ENCODE measurements at regions not wholly inside any gene's neighbourhood (a gene's known extent, or its start where the extent isn't known, plus 50 kb on each side); places are given as distances from the start of the nearest gene placed in this dataset.

DNA sequence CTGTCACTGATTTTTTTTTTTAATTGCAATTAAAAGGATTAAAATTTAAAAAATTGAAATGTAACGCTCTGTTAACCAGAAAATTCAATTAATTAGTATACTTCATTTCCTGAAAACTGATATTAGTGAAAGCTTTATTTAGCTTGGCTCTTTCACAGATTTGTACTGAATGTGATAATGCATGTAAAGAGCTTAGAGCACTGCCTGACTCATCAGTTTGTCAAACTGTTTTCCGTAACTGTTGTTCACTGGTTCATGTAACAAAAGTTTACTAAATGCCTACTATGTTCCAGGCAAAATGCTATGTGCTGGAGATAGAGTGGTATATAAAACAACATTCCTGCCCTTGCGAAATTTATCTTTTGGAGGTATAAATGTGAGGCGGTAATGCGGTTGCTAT, 471.7 kb downstream of the SH2D1A start:
- no peak overlapping the region for H3K14ac ChIP-seq (ENCODE audit: low read length)
- WGBS, 2 donors (ENCODE audit: extremely low coverage in 2 of 2, insufficient read length in 2 of 2, insufficient replicate concordance in 1 of 2) = no CpG with 5 or more reads among the region's 5 CpGs
- H3K4me2 ChIP-seq (ENCODE audit: insufficient read depth, low read length, poor library complexity, severe bottlenecking) = no peak overlapping the region
- no peak overlapping the region for H2BK15ac ChIP-seq (ENCODE audit: low read length)
- H3K27me3 ChIP-seq (ENCODE audit: control insufficient read depth in 3 of 3, insufficient read depth in 3 of 3, low read depth in 1 of 3, low read length in 3 of 3) = no peaks in the 10 kb centered on the region
- no peak overlapping the region for H3K4ac ChIP-seq (ENCODE audit: low read length)
- no peak overlapping the region for H2AFZ ChIP-seq (ENCODE audit: low read length)
- no peak overlapping the region for H2BK12ac ChIP-seq (ENCODE audit: low read length)
- no peaks in the 10 kb centered on the region for H3K9me3 ChIP-seq (replicated peaks in 1 of 2; ENCODE audit: control insufficient read depth in 2 of 2, insufficient read depth in 1 of 2, low read depth in 1 of 2, low read length in 2 of 2)
- H3K4me1 ChIP-seq (ENCODE audit: control insufficient read depth in 2 of 2, insufficient read depth in 1 of 2, low read depth in 1 of 2, low read length in 2 of 2) = no peaks in the 10 kb centered on the region
- H3K18ac ChIP-seq (ENCODE audit: low read length) = no peak overlapping the region
- no peak overlapping the region for H3K9ac ChIP-seq (ENCODE audit: low read depth, low read length, poor library complexity)
- DNase-seq (ENCODE audit: low spot score) = no peak
- no peak overlapping the region for H3K23ac ChIP-seq (ENCODE audit: low read depth, low read length, poor library complexity)
- no peak overlapping the region for H4K8ac ChIP-seq (ENCODE audit: low read depth, low read length)
- no peaks in the 10 kb centered on the region for H3K79me1 ChIP-seq (ENCODE audit: low read depth, low read length)
- no peak overlapping the region for H2BK5ac ChIP-seq (ENCODE audit: low read length)
- H4K91ac ChIP-seq (ENCODE audit: low read depth, low read length, poor library complexity) = no peak overlapping the region
- H2BK120ac ChIP-seq (ENCODE audit: low read depth, low read length) = no peak overlapping the region
- H2AK5ac ChIP-seq (ENCODE audit: low read depth, low read length) = no peak overlapping the region
- no peak overlapping the region for H3K4me3 ChIP-seq (ENCODE audit: low read length in 2 of 2)
- no peaks in the 10 kb centered on the region for H3K36me3 ChIP-seq (replicated peaks in 1 of 2; ENCODE audit: control insufficient read depth in 2 of 2, insufficient read depth in 2 of 2, low read length in 2 of 2)
- H3K27ac ChIP-seq (replicated peaks; ENCODE audit: low read length) = no peak overlapping the region

DNA sequence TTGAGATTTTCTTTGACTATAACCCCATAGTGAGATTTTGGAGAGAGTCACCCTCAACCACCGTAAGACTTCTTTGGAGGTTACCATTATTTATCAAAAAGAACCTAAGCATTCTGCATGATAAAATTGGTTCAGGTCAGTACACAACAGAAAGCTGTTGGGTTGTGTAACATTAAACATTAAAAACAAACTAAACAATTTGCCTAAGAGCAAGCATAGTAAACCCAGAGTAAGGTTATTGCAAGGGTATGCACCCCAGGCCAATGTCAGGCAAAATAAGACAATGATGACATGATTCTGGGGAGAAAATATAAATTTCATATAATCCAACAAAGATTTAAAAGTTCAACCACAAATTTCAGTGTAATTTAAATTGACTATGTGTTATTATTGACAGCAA, 472.4 kb downstream of the SH2D1A start:
- Histone ChIP-seq H3K4me2 (ENCODE audit: insufficient read depth, low read length, poor library complexity, severe bottlenecking) (no peak overlapping the region), H3K18ac (ENCODE audit: low read length) (no peak overlapping the region), H2BK120ac (ENCODE audit: low read depth, low read length) (no peak overlapping the region), H4K8ac (ENCODE audit: low read depth, low read length) (no peak overlapping the region), H2AFZ (ENCODE audit: low read length) (no peak overlapping the region), H4K91ac (ENCODE audit: low read depth, low read length, poor library complexity) (no peak overlapping the region), H3K36me3 (replicated peaks in 1 of 2; ENCODE audit: control insufficient read depth in 2 of 2, insufficient read depth in 2 of 2, low read length in 2 of 2) (no peaks in the 10 kb centered on the region), H3K9me3 (replicated peaks in 1 of 2; ENCODE audit: control insufficient read depth in 2 of 2, insufficient read depth in 1 of 2, low read depth in 1 of 2, low read length in 2 of 2) (no peaks in the 10 kb centered on the region), H3K14ac (ENCODE audit: low read length) (no peak overlapping the region), H3K79me1 (ENCODE audit: low read depth, low read length) (no peaks in the 10 kb centered on the region), H3K4ac (ENCODE audit: low read length) (no peak overlapping the region), H3K27ac (replicated peaks; ENCODE audit: low read length) (no peak overlapping the region), H3K4me3 (ENCODE audit: low read length in 2 of 2) (no peak overlapping the region), H2BK5ac (ENCODE audit: low read length) (no peak overlapping the region), H2AK5ac (ENCODE audit: low read depth, low read length) (no peak overlapping the region), H3K23ac (ENCODE audit: low read depth, low read length, poor library complexity) (no peak overlapping the region), H3K9ac (ENCODE audit: low read depth, low read length, poor library complexity) (no peak overlapping the region), H3K4me1 (ENCODE audit: control insufficient read depth in 2 of 2, insufficient read depth in 1 of 2, low read depth in 1 of 2, low read length in 2 of 2) (no peaks in the 10 kb centered on the region), H2BK15ac (ENCODE audit: low read length) (no peak overlapping the region), H3K27me3 (ENCODE audit: control insufficient read depth in 3 of 3, insufficient read depth in 3 of 3, low read depth in 1 of 3, low read length in 3 of 3) (no peaks in the 10 kb centered on the region), H2BK12ac (ENCODE audit: low read length) (no peak overlapping the region)
- DNase-seq (ENCODE audit: low spot score) = no peak
- WGBS, 2 donors (ENCODE audit: extremely low coverage in 2 of 2, insufficient read length in 2 of 2, insufficient replicate concordance in 1 of 2) = no CpG with 5 or more reads among the region's 1 CpG

DNA sequence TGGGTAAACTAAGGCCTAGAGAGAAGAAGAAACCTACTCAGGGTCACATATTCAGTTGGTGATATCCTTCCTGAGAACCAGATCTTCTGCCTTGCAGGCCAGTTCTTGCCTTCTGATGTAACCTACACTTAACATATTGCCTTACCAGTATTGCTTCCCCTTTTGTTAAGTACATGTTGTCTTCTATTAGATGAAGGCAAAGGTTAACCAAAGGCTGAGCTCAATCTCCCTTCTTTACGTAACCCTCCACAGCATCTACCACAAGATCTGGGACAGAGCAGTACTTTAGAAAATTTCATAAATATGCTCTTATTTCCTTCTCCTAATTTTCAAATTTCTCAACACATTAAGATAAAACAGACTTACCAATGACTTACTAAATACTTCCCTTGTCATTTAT, 474.4 kb downstream of the SH2D1A start:
- Histone ChIP-seq H3K4me3 (ENCODE audit: low read length in 2 of 2) (no peak overlapping the region), H2AK5ac (ENCODE audit: low read depth, low read length) (no peak overlapping the region), H3K4ac (ENCODE audit: low read length) (no peak overlapping the region), H3K9me3 (replicated peaks in 1 of 2; ENCODE audit: control insufficient read depth in 2 of 2, insufficient read depth in 1 of 2, low read depth in 1 of 2, low read length in 2 of 2) (no peaks in the 10 kb centered on the region), H3K14ac (ENCODE audit: low read length) (no peak overlapping the region), H2BK120ac (ENCODE audit: low read depth, low read length) (no peak overlapping the region), H2BK12ac (ENCODE audit: low read length) (no peak overlapping the region), H3K27me3 (ENCODE audit: control insufficient read depth in 3 of 3, insufficient read depth in 3 of 3, low read depth in 1 of 3, low read length in 3 of 3) (no peaks in the 10 kb centered on the region), H3K18ac (ENCODE audit: low read length) (no peak overlapping the region), H3K79me1 (ENCODE audit: low read depth, low read length) (no peaks in the 10 kb centered on the region), H3K4me2 (ENCODE audit: insufficient read depth, low read length, poor library complexity, severe bottlenecking) (no peak overlapping the region), H4K91ac (ENCODE audit: low read depth, low read length, poor library complexity) (no peak overlapping the region), H4K8ac (ENCODE audit: low read depth, low read length) (no peak overlapping the region), H2BK5ac (ENCODE audit: low read length) (no peak overlapping the region), H3K4me1 (ENCODE audit: control insufficient read depth in 2 of 2, insufficient read depth in 1 of 2, low read depth in 1 of 2, low read length in 2 of 2) (no peaks in the 10 kb centered on the region), H3K9ac (ENCODE audit: low read depth, low read length, poor library complexity) (no peak overlapping the region), H2AFZ (ENCODE audit: low read length) (no peak overlapping the region), H2BK15ac (ENCODE audit: low read length) (no peak overlapping the region), H3K27ac (replicated peaks; ENCODE audit: low read length) (no peak overlapping the region), H3K23ac (ENCODE audit: low read depth, low read length, poor library complexity) (no peak overlapping the region), H3K36me3 (replicated peaks in 1 of 2; ENCODE audit: control insufficient read depth in 2 of 2, insufficient read depth in 2 of 2, low read length in 2 of 2) (no peaks in the 10 kb centered on the region)
- no CpG with 5 or more reads among the region's 1 CpG for WGBS, 2 donors (ENCODE audit: extremely low coverage in 2 of 2, insufficient read length in 2 of 2, insufficient replicate concordance in 1 of 2)
- DNase-seq (ENCODE audit: low spot score) = no peak

DNA sequence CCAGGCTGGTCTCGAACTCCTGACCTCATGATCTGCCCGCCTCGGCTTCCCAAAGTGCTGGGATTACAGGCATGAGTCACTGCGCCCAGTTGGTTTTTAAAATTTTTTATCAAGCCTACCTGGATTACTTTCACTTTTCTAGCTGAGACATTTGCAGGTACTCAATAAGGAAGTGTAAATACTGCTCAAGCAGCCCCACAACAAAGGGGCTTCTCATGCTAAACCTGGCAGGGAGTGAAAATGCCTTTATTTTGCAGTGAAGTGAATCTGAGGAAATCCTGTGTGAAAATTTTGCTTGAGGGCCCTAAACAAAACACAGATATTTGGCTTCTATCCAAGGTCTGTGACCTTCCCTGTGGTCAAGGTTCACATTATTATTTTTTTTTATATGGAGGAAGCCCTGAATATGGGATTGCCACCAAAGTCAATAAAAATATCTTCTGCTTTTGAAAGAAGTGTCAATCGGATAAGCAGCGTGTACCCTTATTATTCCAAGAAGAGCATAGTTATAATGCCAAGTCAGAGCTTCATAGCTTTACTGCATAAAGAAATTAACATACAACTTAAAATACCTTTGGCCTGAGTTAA, 481.0 kb downstream of the SH2D1A start:
- H3K23ac ChIP-seq (ENCODE audit: low read depth, low read length, poor library complexity) = no peak overlapping the region
- no peak for DNase-seq (ENCODE audit: low spot score)
- no CpG with 5 or more reads among the region's 6 CpGs for WGBS, 2 donors (ENCODE audit: extremely low coverage in 2 of 2, insufficient read length in 2 of 2, insufficient replicate concordance in 1 of 2)

More for the DNA sequence above, 481.0 kb downstream of the SH2D1A start:
- no peak overlapping the region for H2BK15ac ChIP-seq (ENCODE audit: low read length)
- no peak overlapping the region for H3K14ac ChIP-seq (ENCODE audit: low read length)
- H3K4ac ChIP-seq (ENCODE audit: low read length) = no peak overlapping the region
- H2AK5ac ChIP-seq (ENCODE audit: low read depth, low read length) = no peak overlapping the region
- H3K36me3 ChIP-seq (replicated peaks in 1 of 2; ENCODE audit: control insufficient read depth in 2 of 2, insufficient read depth in 2 of 2, low read length in 2 of 2) = no peaks in the 10 kb centered on the region
- no peaks in the 10 kb centered on the region for H3K4me1 ChIP-seq (ENCODE audit: control insufficient read depth in 2 of 2, insufficient read depth in 1 of 2, low read depth in 1 of 2, low read length in 2 of 2)
- no peaks in the 10 kb centered on the region for H3K27me3 ChIP-seq (ENCODE audit: control insufficient read depth in 3 of 3, insufficient read depth in 3 of 3, low read depth in 1 of 3, low read length in 3 of 3)
- H3K18ac ChIP-seq (ENCODE audit: low read length) = no peak overlapping the region
- H3K4me2 ChIP-seq (ENCODE audit: insufficient read depth, low read length, poor library complexity, severe bottlenecking) = no peak overlapping the region
- no peaks in the 10 kb centered on the region for H3K79me1 ChIP-seq (ENCODE audit: low read depth, low read length)
- H2BK5ac ChIP-seq (ENCODE audit: low read length) = no peak overlapping the region
- no peak overlapping the region for H3K27ac ChIP-seq (replicated peaks; ENCODE audit: low read length)
- H3K4me3 ChIP-seq (ENCODE audit: low read length in 2 of 2) = no peak overlapping the region
- no peak overlapping the region for H4K8ac ChIP-seq (ENCODE audit: low read depth, low read length)
- no peak overlapping the region for H2BK120ac ChIP-seq (ENCODE audit: low read depth, low read length)
- H2AFZ ChIP-seq (ENCODE audit: low read length) = no peak overlapping the region
- H3K9ac ChIP-seq (ENCODE audit: low read depth, low read length, poor library complexity) = no peak overlapping the region
- no peak overlapping the region for H4K91ac ChIP-seq (ENCODE audit: low read depth, low read length, poor library complexity)
- no peaks in the 10 kb centered on the region for H3K9me3 ChIP-seq (replicated peaks in 1 of 2; ENCODE audit: control insufficient read depth in 2 of 2, insufficient read depth in 1 of 2, low read depth in 1 of 2, low read length in 2 of 2)
- no peak overlapping the region for H2BK12ac ChIP-seq (ENCODE audit: low read length)

All from neuronal stem cell (in vitro differentiated cells).